PC-3 (cell line): ENCODE measurements at regions not wholly inside any gene's neighbourhood (a gene's known extent, or its start where the extent isn't known, plus 50 kb on each side); places are given as distances from the start of the nearest gene placed in this dataset.
A peak's percentile ranks its signal among the peaks of the same experiment; 100 is the strongest.
"Not testable (repeated sequence)": the region's sequence is repeated elsewhere in the genome, so short reads cannot be mapped to it uniquely, and the experiment has no call there.

Experiments used
- ATAC-seq: fragments of 200-7000 bp; cut with Tn5 transposase; 2 replicates; pipeline ENCODE4 v1.9.1; 2020; ENCODE audit warnings: mild to moderate bottlenecking, moderate library complexity
- BruUV-seq: library from RNA; stranded (reverse); fragments of 400-500 nt; replicated peaks from 2 replicates; lab custom pipeline; 2021; lab: Mats Ljungman, UMichigan
- CTCF ChIA-PET: fragments of 300-600 bp; sonication (Branson Sonifier 250); formaldehyde crosslinking; loops from one replicate; lab custom pipeline; 2022; ENCODE audit warnings: antibody characterized with exemption; lab: Charles Lee
- POLR2A ChIA-PET: fragments of 300-600 bp; sonication (Branson Sonifier 250); formaldehyde crosslinking; loops from one replicate; lab custom pipeline; 2022; ENCODE audit warnings: antibody characterized with exemption; ENCODE audit not compliant: unreplicated experiment; lab: Charles Lee
- DNase-seq: peaks from one replicate; pipeline ENCODE4 v3.0.0-alpha.2; 2015
- H2AFZ ChIP-seq: fragments of 300-600 bp; sonication (generic); 2 replicates; pipeline ENCODE4 v1.6.0; 2016; ENCODE audit warnings: antibody characterized with exemption, low read length
- H3F3A ChIP-seq: fragments of 300-600 bp; sonication (generic); one replicate; pipeline ENCODE4 v1.6.0; 2017; ENCODE audit warnings: antibody characterized with exemption, low read length, control low read depth, mild to moderate bottlenecking; ENCODE audit not compliant: unreplicated experiment
- H3K27ac ChIP-seq: fragments of 300-600 bp; sonication (generic); 2 replicates; pipeline ENCODE4 v1.5.1; 2016; ENCODE audit warnings: mild to moderate bottlenecking, low read length
- H3K27me3 ChIP-seq: fragments of 300-600 bp; sonication (generic); 2 replicates; pipeline ENCODE4 v1.6.1; 2016; ENCODE audit warnings: low read length, mixed read lengths
- H3K36me3 ChIP-seq: fragments of 300-600 bp; sonication (generic); 2 replicates; pipeline ENCODE4 v1.6.1; 2016; ENCODE audit warnings: low read depth, mixed run types, low read length, mixed read lengths
- H3K4me1 ChIP-seq: fragments of 300-600 bp; sonication (generic); 2 replicates; pipeline ENCODE4 v1.5.1; 2016; ENCODE audit warnings: low read length; ENCODE audit not compliant: insufficient read depth
- H3K4me2 ChIP-seq: fragments of 300-600 bp; sonication (generic); 2 replicates; pipeline ENCODE4 v1.6.0; 2016; ENCODE audit warnings: low read length
- H3K4me3 ChIP-seq: fragments of 300-600 bp; sonication (generic); 2 replicates; pipeline ENCODE4 v1.5.1; 2016; ENCODE audit warnings: mild to moderate bottlenecking, low read length, mixed read lengths
- H3K79me2 ChIP-seq: fragments of 300-600 bp; sonication (generic); 2 replicates; pipeline ENCODE4 v1.6.1; 2017; ENCODE audit warnings: low read length, mixed read lengths
- H3K9ac ChIP-seq: fragments of 300-600 bp; sonication (generic); 2 replicates; pipeline ENCODE4 v1.6.0; 2016; ENCODE audit warnings: mild to moderate bottlenecking, low read length
- H3K9me2 ChIP-seq: fragments of 300-600 bp; sonication (generic); replicated peaks from 2 replicates; pipeline ENCODE4 v1.6.1; 2016; ENCODE audit warnings: mixed run types, low read length, mixed read lengths
- H3K9me3 ChIP-seq: fragments of 300-600 bp; sonication (generic); 2 replicates; pipeline ENCODE4 v1.6.1; 2016; ENCODE audit warnings: low read length, mixed read lengths
- H4K20me1 ChIP-seq: fragments of 300-600 bp; sonication (generic); 2 replicates; pipeline ENCODE4 v1.6.1; 2016; ENCODE audit warnings: low read length, mixed read lengths
- EZH2phosphoT487 ChIP-seq: fragments of 300-600 bp; sonication (generic); IDR thresholded peaks from 2 replicates; pipeline ENCODE4 v1.6.1; 2018; ENCODE audit warnings: mild to moderate bottlenecking, antibody characterized with exemption, low read length, borderline replicate concordance
- intact Hi-C: fragments of 100-400 bp; cut with micrococcal nuclease; formaldehyde crosslinking; loops from 2 replicates; pipeline ENCODE4 v1.9.0; 2023
- TF ChIP-seq, protein P1 (sequence below): fragments of 300-600 bp; sonication (generic); conservative IDR thresholded peaks from 2 replicates; pipeline ENCODE4 v1.5.1; 2017; ENCODE audit warnings: antibody characterized with exemption, low read depth, mild to moderate bottlenecking, low read length

DNA sequence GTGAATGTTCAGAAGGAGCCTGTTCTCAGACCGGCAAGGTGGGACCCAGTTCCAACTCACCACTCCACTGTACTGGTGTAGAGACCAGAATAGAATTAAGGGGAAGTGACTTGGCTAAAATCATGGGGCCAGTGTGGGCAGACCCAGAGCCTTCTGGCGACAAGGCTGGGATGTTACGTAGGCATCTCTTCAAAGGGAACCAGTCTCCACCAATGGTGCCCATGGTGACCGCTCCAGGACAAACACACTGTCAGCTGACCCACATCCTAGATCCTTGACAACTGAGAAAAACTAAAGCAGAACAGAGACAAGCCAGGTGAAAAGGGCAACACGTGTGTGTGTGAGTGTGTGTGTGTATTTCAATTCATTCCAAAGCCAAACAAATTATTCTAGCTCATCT lies 321.7 kb upstream of the FRG2C start:
- Histone ChIP-seq H3K79me2 (no peaks in the 10 kb centered on the region), H3K4me1 (no peaks in the 10 kb centered on the region), H3K9me3 (no peaks in the 10 kb centered on the region), H3K9me2 (no peaks in the 10 kb centered on the region), H3K27me3 (peaks cover 30% of the 10 kb centered on the region), H2AFZ (no peak overlapping the region), H3K36me3 (no peaks in the 10 kb centered on the region), H4K20me1 (no peaks in the 10 kb centered on the region), H3K9ac (no peak overlapping the region), H3F3A (no peaks in the 10 kb centered on the region), H3K4me3 (no peak overlapping the region), H3K4me2 (no peak overlapping the region), H3K27ac (no peak overlapping the region)
- ChIA-PET CTCF (no interaction called here), POLR2A (no interaction called here)
- no peak for TF ChIP-seq EZH2phosphoT487
- TF ChIP-seq, protein P1, sequence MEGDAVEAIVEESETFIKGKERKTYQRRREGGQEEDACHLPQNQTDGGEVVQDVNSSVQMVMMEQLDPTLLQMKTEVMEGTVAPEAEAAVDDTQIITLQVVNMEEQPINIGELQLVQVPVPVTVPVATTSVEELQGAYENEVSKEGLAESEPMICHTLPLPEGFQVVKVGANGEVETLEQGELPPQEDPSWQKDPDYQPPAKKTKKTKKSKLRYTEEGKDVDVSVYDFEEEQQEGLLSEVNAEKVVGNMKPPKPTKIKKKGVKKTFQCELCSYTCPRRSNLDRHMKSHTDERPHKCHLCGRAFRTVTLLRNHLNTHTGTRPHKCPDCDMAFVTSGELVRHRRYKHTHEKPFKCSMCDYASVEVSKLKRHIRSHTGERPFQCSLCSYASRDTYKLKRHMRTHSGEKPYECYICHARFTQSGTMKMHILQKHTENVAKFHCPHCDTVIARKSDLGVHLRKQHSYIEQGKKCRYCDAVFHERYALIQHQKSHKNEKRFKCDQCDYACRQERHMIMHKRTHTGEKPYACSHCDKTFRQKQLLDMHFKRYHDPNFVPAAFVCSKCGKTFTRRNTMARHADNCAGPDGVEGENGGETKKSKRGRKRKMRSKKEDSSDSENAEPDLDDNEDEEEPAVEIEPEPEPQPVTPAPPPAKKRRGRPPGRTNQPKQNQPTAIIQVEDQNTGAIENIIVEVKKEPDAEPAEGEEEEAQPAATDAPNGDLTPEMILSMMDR = no peak
- ATAC-seq (no peak), DNase-seq (no peak)
- intact Hi-C loops = no loop called here
- BruUV-seq = no TSS peak

DNA sequence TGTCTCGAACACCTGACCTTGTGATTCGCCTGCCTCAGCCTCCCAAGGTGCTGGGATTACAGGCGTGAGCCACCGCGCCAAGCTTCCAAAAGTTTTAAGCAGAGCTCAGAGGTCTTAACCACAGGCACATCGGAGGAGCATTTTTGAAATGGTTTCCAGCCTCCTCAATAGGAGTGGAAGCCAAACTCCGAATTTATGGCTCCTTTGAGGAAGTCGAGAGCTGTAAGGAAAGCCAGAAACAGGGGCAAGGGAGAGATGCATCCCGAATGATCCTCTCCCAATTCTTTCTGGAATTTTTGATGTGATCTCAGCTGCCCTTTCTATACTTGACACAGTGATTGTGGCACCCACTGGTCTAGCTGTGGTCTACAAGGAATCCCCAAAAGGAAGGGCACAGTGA lies 313.6 kb upstream of the FRG2C start:
- H3K36me3 ChIP-seq, H3K4me2 ChIP-seq, DNase-seq, H4K20me1 ChIP-seq, POLR2A ChIA-PET, H3K4me1 ChIP-seq, H3K9me3 ChIP-seq, H3K4me3 ChIP-seq, BruUV-seq, H3K27ac ChIP-seq, CTCF ChIA-PET, H3K9ac ChIP-seq, H3K79me2 ChIP-seq, intact Hi-C loops, H3K9me2 ChIP-seq, H3F3A ChIP-seq, ATAC-seq, H2AFZ ChIP-seq: not testable (repeated sequence)
- 0 out of 2 replicates have a peak, but pooled peaks cover 16% of the 10 kb centered on the region for H3K27me3 ChIP-seq

DNA sequence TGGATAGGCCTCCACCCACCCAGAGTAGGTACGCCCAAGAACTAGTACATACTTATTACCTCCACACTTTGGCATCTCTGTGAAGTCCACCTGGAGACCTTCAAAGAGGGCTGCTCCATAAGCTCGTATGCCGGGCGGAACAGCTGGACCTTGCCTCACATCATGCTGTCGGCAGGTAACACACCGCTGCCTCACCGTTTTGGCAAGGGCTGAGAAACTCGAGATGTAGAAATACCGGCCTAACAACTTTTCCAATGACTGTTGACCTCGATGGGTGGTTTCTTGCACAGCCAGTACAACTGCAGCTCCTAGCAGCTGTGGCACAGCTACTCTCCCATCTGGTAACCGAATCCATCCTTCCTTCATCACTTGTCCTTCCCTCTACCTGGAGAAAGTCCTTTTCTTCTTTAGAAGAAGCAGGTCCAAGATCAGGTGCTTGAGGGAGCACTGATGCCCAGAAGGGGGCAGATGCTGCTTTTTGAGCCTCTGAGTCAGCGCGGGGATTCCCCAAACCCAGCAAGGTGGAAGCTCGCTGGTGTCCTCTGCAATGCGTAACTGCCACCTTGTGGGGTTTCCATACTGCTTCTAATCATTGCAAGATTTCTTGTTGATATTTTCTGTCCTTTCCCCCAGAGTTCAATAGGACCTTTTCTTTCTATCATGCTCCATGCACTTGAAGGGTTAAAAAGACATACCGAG lies 301.9 kb upstream of the FRG2C start:
- ATAC-seq, H3K9me2 ChIP-seq, CTCF ChIA-PET, H3F3A ChIP-seq, intact Hi-C loops, BruUV-seq, H3K36me3 ChIP-seq, H3K4me3 ChIP-seq, POLR2A ChIA-PET, H3K27me3 ChIP-seq, H3K79me2 ChIP-seq, H3K9ac ChIP-seq, H4K20me1 ChIP-seq, H3K27ac ChIP-seq, H3K9me3 ChIP-seq, H3K4me1 ChIP-seq, H2AFZ ChIP-seq: not testable (repeated sequence)
- peak; percentile 94 for DNase-seq
- TF ChIP-seq, protein P1 = peak; percentile 25; the same call in 1 of the 2 replicates
- H3K4me2 ChIP-seq = peak overlapping the region; percentile 34; the same call in 1 of the 2 replicates

DNA sequence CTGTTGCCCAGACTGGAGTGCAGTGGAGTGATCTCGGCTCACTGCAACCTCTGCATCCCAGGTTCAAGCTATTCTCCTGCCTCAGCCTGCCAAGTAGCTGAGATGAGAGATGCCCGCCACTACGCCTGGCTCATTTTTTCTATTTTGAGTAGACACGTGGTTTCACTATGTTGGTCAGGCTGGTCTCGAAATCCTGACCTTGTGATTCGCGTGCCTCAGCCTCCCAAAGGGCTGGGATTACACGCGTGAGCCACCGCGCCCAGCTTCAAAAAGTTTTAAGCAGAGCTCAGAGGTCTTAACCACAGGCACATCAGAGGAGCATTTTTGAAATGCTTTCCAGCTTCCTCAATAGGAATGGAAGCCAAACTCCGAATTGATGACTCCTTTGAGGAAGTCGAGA lies 291.2 kb upstream of the FRG2C start:
- H3K36me3 ChIP-seq, CTCF ChIA-PET, intact Hi-C loops, POLR2A ChIA-PET, ATAC-seq, H3K9me2 ChIP-seq, H3K79me2 ChIP-seq, H3K4me2 ChIP-seq, H3K4me1 ChIP-seq, H2AFZ ChIP-seq, H3F3A ChIP-seq, DNase-seq, H3K9ac ChIP-seq, BruUV-seq, H4K20me1 ChIP-seq, H3K9me3 ChIP-seq, H3K27ac ChIP-seq, H3K4me3 ChIP-seq: not testable (repeated sequence)
- 0 out of 2 replicates have a peak, but pooled peaks cover 13% of the 10 kb centered on the region for H3K27me3 ChIP-seq

DNA sequence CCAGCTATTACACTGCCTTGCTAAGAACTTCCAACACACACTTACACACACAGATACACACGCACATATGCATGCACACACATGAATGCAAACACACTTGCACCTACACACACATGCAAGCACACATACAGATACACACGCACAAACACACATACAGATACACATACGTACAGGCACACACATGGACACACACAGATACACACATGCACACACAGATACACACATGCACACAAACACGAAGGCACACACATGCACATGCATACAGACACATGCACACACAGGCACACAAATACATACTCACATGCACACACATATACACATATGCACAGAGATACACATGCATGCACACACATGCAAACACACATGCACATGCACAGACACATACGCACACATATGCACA lies 284.3 kb upstream of the FRG2C start:
- BruUV-seq, H3K27ac ChIP-seq, H3F3A ChIP-seq, H3K9me2 ChIP-seq, H2AFZ ChIP-seq, DNase-seq, H3K27me3 ChIP-seq, H3K79me2 ChIP-seq, ATAC-seq, H3K4me2 ChIP-seq, H3K36me3 ChIP-seq, H3K9ac ChIP-seq, H4K20me1 ChIP-seq, intact Hi-C loops, H3K4me3 ChIP-seq, POLR2A ChIA-PET, H3K4me1 ChIP-seq, CTCF ChIA-PET, H3K9me3 ChIP-seq: not testable (repeated sequence)
